ENCODE measurements at regions not wholly inside any gene's neighbourhood (a gene's known extent, or its start where the extent isn't known, plus 50 kb on each side); places are given as distances from the start of the nearest gene placed in this dataset.
A peak's percentile ranks its signal among the peaks of the same experiment; 100 is the strongest.

- Histone ChIP-seq H3K27ac (no peak overlapping the region), H3K4me3 (no peak overlapping the region), H3K9me3 (no peaks in the 10 kb centered on the region), H3K27me3 (no peaks in the 10 kb centered on the region), H3K36me3 (no peaks in the 10 kb centered on the region), H3K4me1 (ENCODE audit: insufficient read depth) (peaks cover 6% of the 10 kb centered on the region)
- TF ChIP-seq CTCF (IDR thresholded peaks at IDR 0.05), result no peak
- TF ChIP-seq EP300 (IDR thresholded peaks at IDR 0.05), result no peak
- no peak for TF ChIP-seq POLR2A (IDR thresholded peaks at IDR 0.05)
- 87 to 92% (median 87%) methylated on average over 26 of the region's 26 CpGs for WGBS, 3 donors
- peak in 1 of 5 donors; percentile 11 for DNase-seq
- intact Hi-C loops (cut with DNase I), result loop anchor here in 1 of 4 donors (10.0 kb wide), 1 partner anchor 107 kb away; no protein-coding TSS in a partner anchor
Observed at GRCh38 chr2:238701341-238702206, 146.3 kb upstream of the TWIST2 start.

GRCh38 chr2:238702276-238703052 is 145.4 kb upstream of the TWIST2 start:
- peak in 1 of 5 donors; percentile 7 for DNase-seq
- Histone ChIP-seq H3K4me1 (ENCODE audit: insufficient read depth) (peaks cover 6% of the 10 kb centered on the region), H3K4me3 (no peak overlapping the region), H3K9me3 (no peaks in the 10 kb centered on the region), H3K27me3 (no peaks in the 10 kb centered on the region), H3K36me3 (no peaks in the 10 kb centered on the region), H3K27ac (no peak overlapping the region)
- no peak for TF ChIP-seq EP300 (IDR thresholded peaks at IDR 0.05)
- TF ChIP-seq CTCF (IDR thresholded peaks at IDR 0.05), result no peak
- no peak for TF ChIP-seq POLR2A (IDR thresholded peaks at IDR 0.05)
- 60 to 81% (median 71%) methylated on average over 21 of the region's 21 CpGs for WGBS, 3 donors
- intact Hi-C loops (cut with DNase I), result loop anchor here in 1 of 4 donors (10.0 kb wide), 1 partner anchor 108 kb away; no protein-coding TSS in a partner anchor

- Histone ChIP-seq H3K27ac (no peak overlapping the region), H3K4me1 (ENCODE audit: insufficient read depth) (peaks cover 6% of the 10 kb centered on the region), H3K4me3 (no peak overlapping the region), H3K36me3 (no peaks in the 10 kb centered on the region), H3K9me3 (no peaks in the 10 kb centered on the region), H3K27me3 (no peaks in the 10 kb centered on the region)
- DNase-seq, result no peak
- 82 to 92% (median 92%) methylated on average over 4 of the region's 4 CpGs for WGBS, 3 donors
- intact Hi-C loops (cut with DNase I), result loop anchor here in 1 of 4 donors (10.0 kb wide), 1 partner anchor 108 kb away; no protein-coding TSS in a partner anchor
- TF ChIP-seq EP300 (IDR thresholded peaks at IDR 0.05) (no peak), POLR2A (IDR thresholded peaks at IDR 0.05) (no peak), CTCF (IDR thresholded peaks at IDR 0.05) (no peak)
Observed at GRCh38 chr2:238703053-238703415, 144.9 kb upstream of the TWIST2 start.

- no peak overlapping the region for H3K4me3 ChIP-seq
- H3K36me3 ChIP-seq, result no peaks in the 10 kb centered on the region
- peaks cover 5% of the 10 kb centered on the region for H3K4me1 ChIP-seq (ENCODE audit: insufficient read depth)
- no peaks in the 10 kb centered on the region for H3K9me3 ChIP-seq
- intact Hi-C loops (cut with DNase I), result loop anchor here in 1 of 4 donors (10.0 kb wide), 1 partner anchor 109 kb away; no protein-coding TSS in a partner anchor
- H3K27me3 ChIP-seq, result no peaks in the 10 kb centered on the region
- no peak overlapping the region for H3K27ac ChIP-seq
- 90 to 95% (median 94%) methylated on average over 9 of the region's 9 CpGs for WGBS, 3 donors
- DNase-seq, result peak in 1 of 5 donors; percentile 7
- TF ChIP-seq CTCF (IDR thresholded peaks at IDR 0.05) (no peak), POLR2A (IDR thresholded peaks at IDR 0.05) (no peak), EP300 (IDR thresholded peaks at IDR 0.05) (no peak)
Observed at GRCh38 chr2:238703436-238703835, 144.4 kb upstream of the TWIST2 start.

All from ovary (tissue), 7 donors.